H4 (cell line): ENCODE measurements at regions not wholly inside any gene's neighbourhood (a gene's known extent, or its start where the extent isn't known, plus 50 kb on each side); places are given as distances from the start of the nearest gene placed in this dataset.
"Not testable (repeated sequence)": the region's sequence is repeated elsewhere in the genome, so short reads cannot be mapped to it uniquely, and the experiment has no call there.

Experiments used
- DNase-seq: peaks from one replicate; pipeline ENCODE4 v3.0.0-alpha.2; 2015; ENCODE audit warnings: low spot score

GRCh38 chr6:144615870-144616269 lies 330.7 kb downstream of the UTRN start:
- DNase-seq, result no peak

- DNase-seq, result no peak
Measured at GRCh38 chr6:144617191-144617590, 332.1 kb downstream of the UTRN start.

- DNase-seq, result no peak
Measured at GRCh38 chr6:144617708-144618107, 332.6 kb downstream of the UTRN start.

- DNase-seq, result no peak
Measured at GRCh38 chr6:144619966-144620365, 334.8 kb downstream of the UTRN start.

GRCh38 chr6:144621332-144621731 lies 336.2 kb downstream of the UTRN start:
- no peak for DNase-seq

GRCh38 chr6:144624246-144624645 lies 339.1 kb downstream of the UTRN start:
- no peak for DNase-seq

- no peak for DNase-seq
Measured at GRCh38 chr6:144624716-144625115, 339.6 kb downstream of the UTRN start.

GRCh38 chr6:144630857-144631256 lies 345.7 kb downstream of the UTRN start:
- no peak for DNase-seq

GRCh38 chr6:144632266-144632665 lies 347.1 kb downstream of the UTRN start:
- no peak for DNase-seq

GRCh38 chr6:144633886-144634285 lies 348.8 kb downstream of the UTRN start:
- DNase-seq, result no peak

- no peak for DNase-seq
Measured at GRCh38 chr6:144634371-144634770, 349.2 kb downstream of the UTRN start.

GRCh38 chr6:144635051-144635450 lies 349.9 kb downstream of the UTRN start:
- no peak for DNase-seq

GRCh38 chr6:144636025-144636424 lies 350.9 kb downstream of the UTRN start:
- not testable (repeated sequence) for DNase-seq

- DNase-seq, result no peak
Measured at GRCh38 chr6:144637541-144637940, 352.4 kb downstream of the UTRN start.

- no peak for DNase-seq
Measured at GRCh38 chr6:144639654-144640053, 354.5 kb downstream of the UTRN start.

GRCh38 chr6:144641286-144641685 lies 356.2 kb downstream of the UTRN start:
- DNase-seq, result no peak

GRCh38 chr6:144644776-144645175 lies 359.6 kb downstream of the UTRN start:
- no peak for DNase-seq

GRCh38 chr6:144646093-144647056 lies 361.2 kb downstream of the UTRN start:
- DNase-seq, result no peak

GRCh38 chr6:144647406-144647964 lies 362.4 kb downstream of the UTRN start:
- DNase-seq, result no peak

GRCh38 chr6:144647971-144648651 lies 363.0 kb downstream of the UTRN start:
- no peak for DNase-seq

- DNase-seq, result no peak
Measured at GRCh38 chr6:144649085-144649484, 363.9 kb downstream of the UTRN start.

- DNase-seq, result no peak
Measured at GRCh38 chr6:144651234-144651633, 366.1 kb downstream of the UTRN start.
